Fibroblast of gingiva (primary cell): ENCODE measurements at regions not wholly inside any gene's neighbourhood (a gene's known extent, or its start where the extent isn't known, plus 50 kb on each side); places are given as distances from the start of the nearest gene placed in this dataset.
A peak's percentile ranks its signal among the peaks of the same experiment; 100 is the strongest.

ENCODE experiments used
- DNase-seq: peaks from one replicate; pipeline ENCODE4 v3.0.0-alpha.2; 2011; ENCODE audit warnings: low read depth

DNA sequence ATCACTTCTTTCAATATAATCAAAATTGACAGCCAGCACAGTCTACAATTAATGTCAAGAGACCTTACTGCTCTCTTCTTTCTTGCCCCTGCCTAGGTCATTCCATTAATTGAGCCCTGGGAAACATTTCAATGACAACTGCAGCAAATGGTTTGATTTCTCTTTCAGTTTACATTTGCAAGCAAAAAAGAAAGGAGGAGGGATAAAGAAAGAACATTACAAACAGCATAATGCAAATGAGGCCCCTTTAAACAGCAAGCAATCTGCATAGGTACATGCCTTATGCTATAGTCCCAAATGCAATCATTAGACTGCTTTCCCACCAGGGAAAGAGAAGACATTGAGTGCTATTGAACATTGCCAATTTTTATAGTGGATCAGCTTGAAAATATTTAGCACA, 655.0 kb upstream of the CDH2 start:
- DNase-seq = no peak

DNA sequence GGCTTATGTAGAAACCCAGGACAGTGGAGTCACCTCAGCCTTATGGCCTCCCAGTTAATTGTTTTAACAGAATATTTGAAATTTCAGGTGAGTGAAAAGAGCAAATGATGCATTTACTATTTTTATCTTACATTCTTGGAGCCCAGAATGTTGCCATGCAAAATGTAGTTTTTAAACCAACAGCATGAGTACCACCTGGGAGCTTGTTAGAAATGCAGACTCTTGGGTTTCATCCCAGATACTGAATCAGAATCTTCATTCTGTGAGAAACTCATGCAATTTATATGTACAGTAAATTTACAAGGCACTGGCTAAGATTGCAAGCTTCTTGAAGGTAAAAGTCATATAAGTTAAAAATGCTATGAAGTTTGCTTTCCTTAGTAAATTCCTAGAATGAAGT, 654.5 kb upstream of the CDH2 start:
- peak; percentile 32 for DNase-seq

DNA sequence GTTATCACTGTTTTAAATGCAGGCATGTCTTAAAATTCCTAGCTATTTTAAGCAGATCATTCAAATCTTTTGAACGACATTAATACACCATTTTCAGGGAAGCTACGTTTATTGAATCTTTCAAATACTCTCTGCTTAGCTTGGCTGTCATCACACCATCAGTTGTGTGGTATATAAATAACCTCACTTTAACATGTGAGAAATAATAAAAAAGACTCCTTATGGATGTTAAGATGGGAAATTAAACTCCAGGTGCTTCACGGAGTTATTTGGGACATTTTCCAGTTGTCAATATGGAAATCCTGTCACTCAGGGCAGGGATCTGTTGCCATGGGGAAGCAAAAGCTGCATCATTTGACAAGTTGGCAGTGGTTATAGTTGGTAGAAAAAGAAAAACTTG, 649.2 kb upstream of the CDH2 start:
- no peak for DNase-seq

GRCh38 chr18:28824183-28824574, 647.2 kb upstream of the CDH2 start:
- no peak for DNase-seq

GRCh38 chr18:28823506-28824182, 646.7 kb upstream of the CDH2 start:
- no peak for DNase-seq

DNA sequence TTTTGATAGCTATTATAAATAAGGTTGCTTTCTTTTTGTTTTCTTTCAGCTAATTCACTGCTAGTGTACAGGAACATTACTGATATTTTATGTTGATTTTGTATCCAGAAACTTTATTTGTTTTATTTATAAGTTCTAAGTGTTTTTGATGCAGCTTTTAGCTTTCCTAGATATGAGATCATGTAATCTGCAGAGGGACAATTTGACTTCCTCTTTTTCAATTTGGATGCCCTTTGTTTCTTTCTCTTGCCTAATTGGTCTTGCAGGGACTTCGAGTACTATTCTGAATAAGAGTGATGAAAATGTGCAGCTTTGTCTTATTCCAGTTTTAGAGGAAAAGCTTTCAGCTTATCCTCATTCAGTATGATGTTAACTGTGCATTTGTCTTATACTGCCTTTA, 643.4 kb upstream of the CDH2 start:
- no peak for DNase-seq

- peak; percentile 9 for DNase-seq
Measured at GRCh38 chr18:28816155-28816554, 639.2 kb upstream of the CDH2 start.

GRCh38 chr18:28814365-28814764, 637.4 kb upstream of the CDH2 start:
- DNase-seq = no peak

- no peak for DNase-seq
Measured at GRCh38 chr18:28808373-28808772, 631.4 kb upstream of the CDH2 start.

- DNase-seq = no peak
Measured at GRCh38 chr18:28805491-28805890, 628.6 kb upstream of the CDH2 start.

DNA sequence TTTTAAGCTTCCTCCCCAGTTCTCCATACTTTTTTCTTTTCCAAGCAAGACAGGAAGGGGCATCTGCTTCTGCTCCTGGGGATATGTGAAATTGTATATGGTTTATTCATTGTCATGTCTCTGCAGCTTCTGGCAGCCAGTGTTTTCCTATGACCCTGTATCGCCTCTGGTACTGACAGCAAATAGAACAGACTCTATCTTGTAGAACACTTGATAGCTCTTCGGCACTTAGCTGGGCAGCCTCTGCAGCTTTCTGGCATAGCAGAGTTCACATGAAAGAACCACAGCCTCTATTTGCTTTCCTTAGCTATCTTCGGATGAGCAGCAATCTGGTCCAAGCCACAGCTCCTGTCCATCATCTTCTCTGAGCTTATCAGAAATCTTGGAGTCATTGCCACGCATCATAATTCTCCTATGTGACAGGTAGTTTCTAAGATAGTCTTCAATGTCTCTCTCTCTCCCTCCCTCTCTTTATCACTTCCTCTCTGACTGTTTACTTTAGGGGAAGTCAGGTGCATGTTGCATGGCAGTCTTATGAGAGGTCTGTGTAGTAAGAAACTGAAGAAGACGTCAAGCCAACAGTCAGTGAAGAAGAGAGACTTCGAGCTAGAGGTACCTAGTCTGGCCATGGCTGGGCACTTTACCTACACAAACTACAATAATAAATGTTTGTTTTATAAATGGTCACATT, 627.7 kb upstream of the CDH2 start:
- DNase-seq = no peak

DNA sequence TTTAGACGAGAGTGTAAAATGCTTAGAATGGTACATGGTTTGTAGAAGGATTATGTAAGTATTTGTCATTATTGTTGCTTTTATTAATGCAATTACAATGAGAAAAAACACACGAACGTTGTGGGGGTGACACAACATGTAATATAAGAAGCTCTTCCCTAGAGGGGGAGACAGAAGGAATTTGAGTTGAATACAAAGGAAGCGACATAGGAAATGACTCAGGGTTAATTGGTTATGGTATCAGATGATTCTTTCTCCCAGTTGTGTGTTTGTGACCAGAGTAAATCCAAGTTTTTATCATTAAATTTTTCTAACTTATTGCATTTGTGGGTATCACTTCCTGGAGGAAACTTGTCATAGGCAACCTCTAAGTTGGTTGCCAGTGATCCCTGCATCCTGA, 625.6 kb upstream of the CDH2 start:
- DNase-seq = peak; percentile 30

DNA sequence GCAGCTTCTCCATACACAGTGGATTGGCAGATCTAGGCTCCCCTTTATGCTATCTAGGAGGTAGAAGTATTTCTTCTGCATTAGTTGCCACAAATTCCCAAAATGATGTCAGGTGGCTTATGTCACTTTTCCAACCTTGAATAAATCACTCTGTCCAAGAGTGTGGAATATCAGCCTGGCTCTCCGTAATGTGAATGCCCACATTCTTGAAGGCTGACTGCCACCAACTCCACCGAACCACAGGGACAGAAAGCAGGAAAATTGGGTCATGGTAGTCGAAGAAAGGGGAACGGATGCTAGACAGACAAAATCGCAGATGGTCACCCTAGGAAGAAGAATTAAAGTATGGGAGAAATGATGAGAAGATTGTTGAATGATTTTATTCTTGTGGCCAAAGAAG, 624.9 kb upstream of the CDH2 start:
- no peak for DNase-seq

GRCh38 chr18:28794459-28795245, 617.7 kb upstream of the CDH2 start:
- DNase-seq = peak; percentile 76

DNA sequence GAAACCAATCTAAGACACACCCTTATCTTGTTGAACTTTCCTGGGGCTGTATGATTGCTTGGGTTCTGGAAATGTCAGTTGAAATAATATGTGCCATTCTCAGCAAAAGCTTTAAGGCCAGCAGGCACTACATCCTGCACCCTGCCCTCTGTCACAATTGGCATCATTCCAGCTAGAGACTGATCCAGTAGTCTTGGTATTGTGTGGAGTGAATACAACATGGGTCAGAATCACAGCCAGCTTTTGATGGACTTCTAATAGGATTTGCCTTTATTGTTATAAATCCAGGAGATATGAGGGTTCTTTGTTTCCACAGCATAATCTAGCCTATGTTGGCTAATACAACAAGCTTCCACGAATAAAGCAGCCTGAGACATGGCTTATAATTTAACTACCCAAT, 617.0 kb upstream of the CDH2 start:
- DNase-seq = no peak

DNA sequence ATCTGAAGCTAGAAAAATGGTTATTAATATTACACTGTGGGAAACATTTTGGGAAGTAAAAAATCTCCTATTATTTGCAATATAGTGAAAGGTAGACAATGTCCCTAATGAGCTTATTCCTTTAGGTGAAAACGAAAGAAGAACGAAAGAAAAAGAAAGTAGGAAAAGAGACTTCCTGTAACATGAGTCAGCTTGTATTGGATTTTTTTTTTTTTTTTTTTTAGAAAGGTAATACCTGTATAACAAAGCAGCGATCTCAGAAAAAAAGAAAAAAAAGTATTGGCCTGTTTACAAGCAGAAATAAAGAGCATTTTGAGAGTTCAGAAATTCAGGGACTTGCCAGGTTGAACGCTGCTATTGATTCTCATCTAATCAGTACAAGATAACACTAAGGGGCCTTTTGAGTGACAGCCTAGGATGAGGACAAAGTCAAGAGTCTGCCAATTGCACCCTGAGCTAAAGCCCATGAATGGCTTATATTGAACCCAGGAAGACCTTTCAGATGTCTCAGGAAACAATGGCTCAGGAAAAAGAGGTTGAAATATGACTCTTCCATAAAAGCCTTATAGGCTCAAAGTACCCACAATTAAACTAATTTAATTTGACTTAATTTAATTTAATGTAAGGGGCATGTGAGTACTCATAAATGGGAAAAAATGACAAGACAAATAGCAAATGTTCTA, 615.6 kb upstream of the CDH2 start:
- no peak for DNase-seq

- peak; percentile 64 for DNase-seq
Measured at GRCh38 chr18:28791101-28791500, 614.2 kb upstream of the CDH2 start.

- DNase-seq = no peak
Measured at GRCh38 chr18:28789502-28789901, 612.6 kb upstream of the CDH2 start.

DNA sequence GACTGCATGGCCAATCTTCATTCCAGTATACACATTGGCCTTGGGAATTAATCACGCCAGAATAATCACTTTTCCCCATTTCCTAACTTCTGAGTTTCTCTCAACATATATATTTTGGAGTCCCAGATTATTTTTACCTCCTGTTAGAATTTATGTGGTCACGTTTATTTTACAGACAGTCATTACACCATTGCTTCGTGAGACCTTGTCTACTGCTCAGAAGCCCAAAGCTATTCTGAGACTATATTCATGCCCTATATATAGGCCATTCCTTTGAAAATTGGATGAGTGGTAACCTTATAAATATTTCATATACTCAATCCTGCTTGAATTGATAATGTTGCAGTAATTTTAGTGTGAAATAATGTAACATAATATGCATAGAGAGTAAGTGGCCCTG, 610.0 kb upstream of the CDH2 start:
- DNase-seq = no peak

GRCh38 chr18:28781616-28782362, 604.9 kb upstream of the CDH2 start:
- no peak for DNase-seq

- no peak for DNase-seq
Measured at GRCh38 chr18:28778706-28779105, 601.8 kb upstream of the CDH2 start.

GRCh38 chr18:28777756-28778155, 600.8 kb upstream of the CDH2 start:
- no peak for DNase-seq
